ENCODE measurements at regions not wholly inside any gene's neighbourhood (a gene's known extent, or its start where the extent isn't known, plus 50 kb on each side); places are given as distances from the start of the nearest gene placed in this dataset.

GRCh38 chr3:87057474-87057873, 66.5 kb upstream of the VGLL3 start:
- Histone ChIP-seq H3K27ac (ENCODE audit: extremely low read length, insufficient read depth, low read length) (no peak overlapping the region), H3K4me3 (replicated peaks in 1 of 3; ENCODE audit: insufficient read depth in 1 of 3, low read depth in 2 of 3, low read length in 3 of 3) (no peak overlapping the region), H3K79me2 (ENCODE audit: insufficient read depth, low read length) (no peaks in the 10 kb centered on the region), H3K4me2 (ENCODE audit: low read depth, low read length) (no peak overlapping the region), H2AFZ (ENCODE audit: low read length) (no peak overlapping the region), H3K27me3 (ENCODE audit: control insufficient read depth in 1 of 2, insufficient read depth in 2 of 2, low read length in 2 of 2) (no peaks in the 10 kb centered on the region), H3K4me1 (ENCODE audit: insufficient read depth, low read length) (no peaks in the 10 kb centered on the region), H3K9me3 (ENCODE audit: low read length) (no peaks in the 10 kb centered on the region), H3K9ac (ENCODE audit: insufficient read depth, low read depth, low read length) (no peak overlapping the region), H4K20me1 (ENCODE audit: insufficient read depth, low read length) (no peaks in the 10 kb centered on the region), H3K36me3 (replicated peaks in 1 of 2; ENCODE audit: control insufficient read depth in 1 of 2, insufficient read depth in 2 of 2, low read length in 2 of 2) (no peaks in the 10 kb centered on the region)
- DNase-seq (ENCODE audit: low spot score) = no peak
- WGBS (ENCODE audit: low lambda C conversion rate) = 0% methylated on average over 1 of the region's 1 CpG
- FAIRE-seq = no peak
- in situ Hi-C loops (cut with HindIII; ENCODE audit: extremely low pct_ligation_motif_present, low pct_unique_long_range_greater_than_20kb) = no loop called here
- ChIA-PET CTCF (ENCODE audit: low intra/inter-chr PET ratio, low total read pairs) (no interaction called here), POLR2A (no interaction called here)
- ATAC-seq = no peak
- no TSS peak for BruUV-seq (replicated peaks)
- TF ChIP-seq IRF1 (CRISPR knock-in tag; IDR thresholded peaks at IDR 0.05; ENCODE audit: low read depth) (no peak), TRIM22 (IDR thresholded peaks at IDR 0.05) (no peak), ZNF446 (CRISPR knock-in tag; IDR thresholded peaks at IDR 0.05) (no peak), NKX3-1 (CRISPR knock-in tag; IDR thresholded peaks at IDR 0.05) (no peak), ZNF253 (CRISPR knock-in tag; IDR thresholded peaks at IDR 0.05; ENCODE audit: borderline replicate concordance) (no peak), ZNF792 (CRISPR knock-in tag; IDR thresholded peaks at IDR 0.05) (no peak)
- TF ChIP-seq, protein P1, sequence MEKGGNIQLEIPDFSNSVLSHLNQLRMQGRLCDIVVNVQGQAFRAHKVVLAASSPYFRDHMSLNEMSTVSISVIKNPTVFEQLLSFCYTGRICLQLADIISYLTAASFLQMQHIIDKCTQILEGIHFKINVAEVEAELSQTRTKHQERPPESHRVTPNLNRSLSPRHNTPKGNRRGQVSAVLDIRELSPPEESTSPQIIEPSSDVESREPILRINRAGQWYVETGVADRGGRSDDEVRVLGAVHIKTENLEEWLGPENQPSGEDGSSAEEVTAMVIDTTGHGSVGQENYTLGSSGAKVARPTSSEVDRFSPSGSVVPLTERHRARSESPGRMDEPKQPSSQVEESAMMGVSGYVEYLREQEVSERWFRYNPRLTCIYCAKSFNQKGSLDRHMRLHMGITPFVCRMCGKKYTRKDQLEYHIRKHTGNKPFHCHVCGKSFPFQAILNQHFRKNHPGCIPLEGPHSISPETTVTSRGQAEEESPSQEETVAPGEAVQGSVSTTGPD (CRISPR knock-in tag; IDR thresholded peaks at IDR 0.05) = no peak
- TF ChIP-seq, protein P2, sequence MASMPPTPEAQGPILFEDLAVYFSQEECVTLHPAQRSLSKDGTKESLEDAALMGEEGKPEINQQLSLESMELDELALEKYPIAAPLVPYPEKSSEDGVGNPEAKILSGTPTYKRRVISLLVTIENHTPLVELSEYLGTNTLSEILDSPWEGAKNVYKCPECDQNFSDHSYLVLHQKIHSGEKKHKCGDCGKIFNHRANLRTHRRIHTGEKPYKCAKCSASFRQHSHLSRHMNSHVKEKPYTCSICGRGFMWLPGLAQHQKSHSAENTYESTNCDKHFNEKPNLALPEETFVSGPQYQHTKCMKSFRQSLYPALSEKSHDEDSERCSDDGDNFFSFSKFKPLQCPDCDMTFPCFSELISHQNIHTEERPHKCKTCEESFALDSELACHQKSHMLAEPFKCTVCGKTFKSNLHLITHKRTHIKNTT (CRISPR knock-in tag; IDR thresholded peaks at IDR 0.05) = no peak
- intact Hi-C loops (cut with micrococcal nuclease; ENCODE audit: unreplicated experiment) = no loop called here
